ENCODE measurements at regions not wholly inside any gene's neighbourhood (a gene's known extent, or its start where the extent isn't known, plus 50 kb on each side); places are given as distances from the start of the nearest gene placed in this dataset.

GRCh38 chr4:130329036-130329435, 1233.1 kb downstream of the C4orf33 start:
- no peak for DNase-seq (ENCODE audit: low spot score)
- TF ChIP-seq CTCF (IDR thresholded peaks at IDR 0.05; ENCODE audit: extremely low read depth, insufficient read depth, missing control alignments), result no peak
- in situ Hi-C loops (cut with MboI; ENCODE audit: low pct_unique_long_range_greater_than_20kb, low sequenced_read_pairs, unreplicated experiment), result no loop called here

- no peak for TF ChIP-seq CTCF (IDR thresholded peaks at IDR 0.05; ENCODE audit: extremely low read depth, insufficient read depth, missing control alignments)
- in situ Hi-C loops (cut with MboI; ENCODE audit: low pct_unique_long_range_greater_than_20kb, low sequenced_read_pairs, unreplicated experiment), result no loop called here
- no peak for DNase-seq (ENCODE audit: low spot score)
Observed at GRCh38 chr4:130333241-130333759, 1237.3 kb downstream of the C4orf33 start.

GRCh38 chr4:130335417-130336194, 1239.7 kb downstream of the C4orf33 start:
- DNase-seq (ENCODE audit: low spot score), result no peak
- in situ Hi-C loops (cut with MboI; ENCODE audit: low pct_unique_long_range_greater_than_20kb, low sequenced_read_pairs, unreplicated experiment), result no loop called here

GRCh38 chr4:130336585-130337217, 1240.7 kb downstream of the C4orf33 start:
- no peak for DNase-seq (ENCODE audit: low spot score)
- TF ChIP-seq CTCF (IDR thresholded peaks at IDR 0.05; ENCODE audit: extremely low read depth, insufficient read depth, missing control alignments), result peak; percentile 48
- in situ Hi-C loops (cut with MboI; ENCODE audit: low pct_unique_long_range_greater_than_20kb, low sequenced_read_pairs, unreplicated experiment), result no loop called here

More at GRCh38 chr4:130335417-130336194, 1239.7 kb downstream of the C4orf33 start:
- TF ChIP-seq CTCF (IDR thresholded peaks at IDR 0.05; ENCODE audit: extremely low read depth, insufficient read depth, missing control alignments), result no peak

GRCh38 chr4:130338851-130339250, 1242.9 kb downstream of the C4orf33 start:
- in situ Hi-C loops (cut with MboI; ENCODE audit: low pct_unique_long_range_greater_than_20kb, low sequenced_read_pairs, unreplicated experiment), result no loop called here
- no peak for DNase-seq (ENCODE audit: low spot score)
- no peak for TF ChIP-seq CTCF (IDR thresholded peaks at IDR 0.05; ENCODE audit: extremely low read depth, insufficient read depth, missing control alignments)

GRCh38 chr4:130349745-130350144, 1253.8 kb downstream of the C4orf33 start:
- no peak for DNase-seq (ENCODE audit: low spot score)
- no peak for TF ChIP-seq CTCF (IDR thresholded peaks at IDR 0.05; ENCODE audit: extremely low read depth, insufficient read depth, missing control alignments)
- in situ Hi-C loops (cut with MboI; ENCODE audit: low pct_unique_long_range_greater_than_20kb, low sequenced_read_pairs, unreplicated experiment), result no loop called here

All from GM13977 (cell line).